ENCODE measurements at regions not wholly inside any gene's neighbourhood (a gene's known extent, or its start where the extent isn't known, plus 50 kb on each side); places are given as distances from the start of the nearest gene placed in this dataset.

DNA sequence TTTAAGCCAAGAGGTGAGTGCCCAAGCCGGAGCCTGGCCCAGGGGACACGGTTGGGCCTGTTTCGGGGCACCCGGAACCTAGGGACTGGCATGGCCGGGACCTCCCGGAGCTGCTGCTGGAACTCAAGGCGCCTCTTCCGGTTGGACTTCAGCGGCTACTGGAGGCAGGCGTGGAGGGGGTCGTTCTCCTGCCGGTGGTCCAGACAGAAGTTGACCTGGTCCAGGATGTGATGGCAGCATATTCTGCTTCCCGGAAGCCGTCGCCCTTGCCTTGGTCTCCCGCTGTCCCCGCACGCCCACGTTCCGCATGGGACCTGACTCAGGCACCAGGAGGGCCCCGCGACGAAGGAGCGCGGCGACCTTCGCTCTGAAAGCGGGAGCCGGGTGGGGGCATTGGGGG is 240.8 kb downstream of the FOXA2 start:
- no peaks in the 10 kb centered on the region for H3K79me2 ChIP-seq (ENCODE audit: insufficient read depth, low read length)
- Mint-ChIP-seq H3K27ac (no peak overlapping the region), H3K36me3 (ENCODE audit: insufficient read depth in 1 of 3, low read depth in 3 of 3) (no peaks in the 10 kb centered on the region), H3K27me3 (ENCODE audit: low read depth) (peaks cover 44% of the 10 kb centered on the region), H3K4me3 (no peak overlapping the region), H3K4me1 (peaks cover 6 to 11% of the 10 kb centered on the region in 2 experiments), H3K9me3 (no peaks in the 10 kb centered on the region)
- H3K14ac ChIP-seq (ENCODE audit: insufficient read depth, low read length), result no peak overlapping the region
- H3K4ac ChIP-seq (ENCODE audit: low read depth, low read length), result no peak overlapping the region
- no peak overlapping the region for H3K27ac ChIP-seq (ENCODE audit: insufficient read length, low read depth, low read length)
- no peak overlapping the region for H3K23ac ChIP-seq (ENCODE audit: insufficient read length, low read depth, low read length)
- no peak overlapping the region for H3K9ac ChIP-seq (ENCODE audit: extremely low read depth, insufficient read length, low read length)
- H4K5ac ChIP-seq (ENCODE audit: insufficient read length, low read depth, low read length), result no peak overlapping the region
- H2BK20ac ChIP-seq (ENCODE audit: low read depth, low read length, poor library complexity, severe bottlenecking), result no peak overlapping the region
- H2BK5ac ChIP-seq (ENCODE audit: insufficient read length, low read length), result no peak overlapping the region
- H2BK15ac ChIP-seq (ENCODE audit: low read depth, low read length), result no peak overlapping the region
- no peak overlapping the region for H4K91ac ChIP-seq (ENCODE audit: insufficient read length, low read depth, low read length)
- no peaks in the 10 kb centered on the region for H3K27me3 ChIP-seq (ENCODE audit: insufficient read depth, low read length)
- no CpG with 5 or more reads among the region's 29 CpGs for WGBS (ENCODE audit: extremely low coverage, insufficient read length, low lambda C conversion rate)
- H4K20me1 ChIP-seq (ENCODE audit: control insufficient read depth, insufficient read depth, insufficient read length), result no peaks in the 10 kb centered on the region
- no peak for DNase-seq
- no peak overlapping the region for H2BK12ac ChIP-seq (ENCODE audit: insufficient read length, low read depth, low read length)
- H2AFZ ChIP-seq (ENCODE audit: low read length), result no peak overlapping the region
- H3T11ph ChIP-seq (ENCODE audit: low read length), result no peak overlapping the region
- H3K18ac ChIP-seq (ENCODE audit: insufficient read length, low read depth, low read length), result no peak overlapping the region
- H2BK120ac ChIP-seq (ENCODE audit: low read depth, low read length, poor library complexity, severe bottlenecking), result no peak overlapping the region
- H3K23me2 ChIP-seq (ENCODE audit: insufficient read length, low read depth, low read length, poor library complexity, severe bottlenecking), result no peaks in the 10 kb centered on the region
- H3K9me3 ChIP-seq (ENCODE audit: control insufficient read depth, low read depth, low read length), result no peaks in the 10 kb centered on the region
- H3K4me1 ChIP-seq (ENCODE audit: insufficient read depth, low read length), result no peaks in the 10 kb centered on the region
- H3K56ac ChIP-seq (ENCODE audit: insufficient read length, low read depth, low read length), result no peak overlapping the region
- no peak overlapping the region for H4K8ac ChIP-seq (replicated peaks; ENCODE audit: insufficient read length, low read depth, low read length)
- H3K4me2 ChIP-seq (ENCODE audit: insufficient read depth, insufficient read length, low read length), result no peak overlapping the region
- H2AK5ac ChIP-seq (ENCODE audit: insufficient read length, low read length), result no peak overlapping the region
- TF ChIP-seq, protein P1, sequence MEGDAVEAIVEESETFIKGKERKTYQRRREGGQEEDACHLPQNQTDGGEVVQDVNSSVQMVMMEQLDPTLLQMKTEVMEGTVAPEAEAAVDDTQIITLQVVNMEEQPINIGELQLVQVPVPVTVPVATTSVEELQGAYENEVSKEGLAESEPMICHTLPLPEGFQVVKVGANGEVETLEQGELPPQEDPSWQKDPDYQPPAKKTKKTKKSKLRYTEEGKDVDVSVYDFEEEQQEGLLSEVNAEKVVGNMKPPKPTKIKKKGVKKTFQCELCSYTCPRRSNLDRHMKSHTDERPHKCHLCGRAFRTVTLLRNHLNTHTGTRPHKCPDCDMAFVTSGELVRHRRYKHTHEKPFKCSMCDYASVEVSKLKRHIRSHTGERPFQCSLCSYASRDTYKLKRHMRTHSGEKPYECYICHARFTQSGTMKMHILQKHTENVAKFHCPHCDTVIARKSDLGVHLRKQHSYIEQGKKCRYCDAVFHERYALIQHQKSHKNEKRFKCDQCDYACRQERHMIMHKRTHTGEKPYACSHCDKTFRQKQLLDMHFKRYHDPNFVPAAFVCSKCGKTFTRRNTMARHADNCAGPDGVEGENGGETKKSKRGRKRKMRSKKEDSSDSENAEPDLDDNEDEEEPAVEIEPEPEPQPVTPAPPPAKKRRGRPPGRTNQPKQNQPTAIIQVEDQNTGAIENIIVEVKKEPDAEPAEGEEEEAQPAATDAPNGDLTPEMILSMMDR (conservative IDR thresholded peaks at IDR 0.05), result no peak
- H3K79me1 ChIP-seq (ENCODE audit: insufficient read depth, low read depth, low read length, poor library complexity, severe bottlenecking), result no peaks in the 10 kb centered on the region

Data from H9 (cell line).